ENCODE measurements at regions not wholly inside any gene's neighbourhood (a gene's known extent, or its start where the extent isn't known, plus 50 kb on each side); places are given as distances from the start of the nearest gene placed in this dataset.
"Not testable (repeated sequence)": the region's sequence is repeated elsewhere in the genome, so short reads cannot be mapped to it uniquely, and the experiment has no call there.

GRCh38 chr10:44742248-44742647 lies 168.9 kb upstream of the TMEM72 start:
- no peak for DNase-seq (ENCODE audit: low read depth in 2 of 2)

GRCh38 chr10:44743535-44743934 lies 167.6 kb upstream of the TMEM72 start:
- no peak for DNase-seq (ENCODE audit: low read depth in 2 of 2)

DNA sequence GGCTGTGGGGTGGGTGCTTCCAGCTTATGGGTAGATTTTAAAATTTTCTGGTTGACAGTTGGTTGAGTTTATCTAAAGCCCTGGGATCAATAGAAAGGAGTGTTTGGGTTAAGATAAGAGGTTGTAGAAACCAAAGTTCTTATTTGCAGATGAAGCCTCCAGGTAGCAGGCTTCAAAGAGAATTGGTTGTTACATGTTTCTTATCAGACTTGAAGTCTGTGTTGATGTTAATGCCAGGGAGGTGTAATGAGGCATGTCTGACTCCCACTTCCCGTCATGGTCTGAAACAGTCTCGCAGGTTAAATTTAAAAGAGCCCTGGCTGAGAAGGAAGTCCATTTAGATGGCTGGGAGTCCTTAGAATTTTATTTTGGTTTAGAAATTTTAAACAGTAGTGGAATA lies 165.2 kb upstream of the TMEM72 start:
- no peak for DNase-seq (ENCODE audit: low read depth in 2 of 2)

- no peak for DNase-seq (ENCODE audit: low read depth in 2 of 2)
Measured at GRCh38 chr10:44747593-44748172, 163.5 kb upstream of the TMEM72 start.

GRCh38 chr10:44749151-44749550 lies 162.0 kb upstream of the TMEM72 start:
- DNase-seq (ENCODE audit: low read depth in 2 of 2), result no peak

DNA sequence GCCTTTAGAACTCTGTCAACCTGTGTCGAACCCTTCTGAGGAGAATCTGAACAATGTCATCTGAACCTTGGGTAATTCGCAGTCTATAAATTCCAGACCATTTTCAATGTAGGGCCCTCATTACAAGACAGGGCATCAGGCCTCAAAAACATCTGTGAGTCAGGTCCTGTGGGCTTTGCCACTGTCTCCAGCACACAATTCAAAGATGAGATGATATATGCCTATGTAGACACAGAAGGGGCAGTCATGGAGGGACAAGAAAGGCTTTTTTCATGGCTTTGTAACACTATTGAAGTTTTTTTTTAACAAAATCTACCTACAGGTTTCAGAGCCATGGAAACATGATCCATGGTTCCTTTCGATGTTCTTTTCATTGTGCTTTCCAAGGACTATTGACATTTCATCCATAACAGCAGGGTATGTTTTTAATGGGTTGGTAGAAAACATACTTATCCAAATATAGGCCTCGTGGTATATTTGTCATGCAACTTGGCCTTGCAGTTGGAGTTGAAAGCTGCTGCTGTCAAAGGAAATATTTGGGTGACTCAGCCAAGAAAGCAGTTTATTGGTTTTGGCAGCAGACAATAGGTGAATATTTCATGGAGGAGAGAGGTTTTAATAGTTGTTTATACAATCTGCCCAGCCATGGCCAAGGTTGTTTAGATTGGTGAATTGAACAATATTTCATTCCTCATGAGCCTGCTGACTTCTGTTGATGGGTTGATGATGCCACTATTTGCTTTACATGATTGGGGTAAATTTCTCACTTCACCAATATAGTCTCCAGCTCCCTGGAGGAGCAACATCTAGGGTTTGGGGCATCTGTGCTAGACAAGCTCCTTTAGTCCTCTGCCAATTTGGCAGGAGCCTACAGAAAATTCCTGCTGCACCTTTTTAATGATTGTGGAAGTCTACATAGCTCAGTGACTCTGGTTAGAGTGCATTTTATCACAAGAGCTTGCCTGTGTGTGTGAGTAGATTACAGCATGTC lies 158.4 kb upstream of the TMEM72 start:
- no peak for DNase-seq (ENCODE audit: low read depth in 2 of 2)

GRCh38 chr10:44754355-44754754 lies 156.8 kb upstream of the TMEM72 start:
- not testable (repeated sequence) for DNase-seq (ENCODE audit: low read depth in 2 of 2)

GRCh38 chr10:44755481-44755880 lies 155.7 kb upstream of the TMEM72 start:
- DNase-seq (ENCODE audit: low read depth in 2 of 2), result no peak

GRCh38 chr10:44756216-44756615 lies 154.9 kb upstream of the TMEM72 start:
- DNase-seq (ENCODE audit: low read depth in 2 of 2), result no peak

- DNase-seq (ENCODE audit: low read depth in 2 of 2), result no peak
Measured at GRCh38 chr10:44757551-44758205, 153.5 kb upstream of the TMEM72 start.

DNA sequence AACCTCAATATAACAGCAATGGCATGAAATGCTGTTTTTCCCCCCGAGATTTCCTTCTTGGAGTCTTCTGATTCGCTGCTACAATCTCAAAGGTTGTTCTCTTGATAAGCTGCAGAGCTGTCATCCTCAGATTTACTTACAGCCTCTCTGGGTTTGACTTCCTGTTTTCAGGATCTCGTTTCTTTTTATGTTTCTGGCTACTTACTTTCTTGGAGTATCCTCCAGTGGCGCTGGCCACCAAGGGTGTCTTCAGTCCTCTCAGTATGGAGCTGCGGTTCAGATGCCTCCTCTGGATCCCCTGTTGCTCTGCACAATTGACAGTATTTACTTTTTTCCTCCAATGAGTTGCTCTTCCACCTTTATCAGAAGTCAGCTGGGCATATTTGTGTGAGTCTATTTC lies 152.0 kb upstream of the TMEM72 start:
- DNase-seq (ENCODE audit: low read depth in 2 of 2), result no peak

DNA sequence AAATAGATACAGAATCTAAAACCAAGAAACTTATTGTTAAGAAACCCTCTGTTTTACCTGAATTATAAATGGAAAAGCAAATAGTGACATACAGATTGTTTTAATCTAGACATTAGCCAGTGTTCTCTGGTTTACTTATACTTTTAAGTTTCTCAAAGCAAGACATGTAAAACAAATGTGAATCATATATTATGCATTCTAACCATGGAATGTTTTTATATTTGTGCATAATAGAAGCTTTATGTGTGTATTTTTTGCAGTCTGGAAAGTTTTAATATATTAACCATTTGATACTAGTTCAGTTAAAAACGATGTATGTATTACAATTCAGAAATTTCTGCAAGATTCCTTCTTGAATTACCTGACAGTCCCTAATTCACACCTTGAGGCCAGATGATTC lies 150.6 kb upstream of the TMEM72 start:
- DNase-seq (ENCODE audit: low read depth in 2 of 2), result no peak

DNA sequence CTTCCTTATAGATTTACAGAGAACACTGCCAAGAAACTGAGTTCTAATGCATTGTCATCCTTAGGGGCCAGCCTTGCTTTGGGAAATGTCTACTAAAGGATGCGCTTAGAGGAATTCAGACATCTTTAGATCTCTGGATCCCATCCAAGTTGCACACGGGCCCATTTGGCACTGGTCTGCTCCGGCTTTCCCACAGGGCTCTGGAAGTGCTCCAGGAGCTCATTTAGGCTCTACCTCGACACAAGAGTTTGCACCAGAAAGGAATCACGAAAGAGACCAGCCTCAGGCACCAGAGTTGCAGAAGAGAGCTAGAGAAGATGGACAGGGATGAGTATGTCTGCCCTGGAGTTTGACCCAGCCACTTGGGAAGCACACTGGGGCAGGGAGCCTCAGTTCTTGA lies 150.1 kb upstream of the TMEM72 start:
- DNase-seq (ENCODE audit: low read depth in 2 of 2), result no peak

DNA sequence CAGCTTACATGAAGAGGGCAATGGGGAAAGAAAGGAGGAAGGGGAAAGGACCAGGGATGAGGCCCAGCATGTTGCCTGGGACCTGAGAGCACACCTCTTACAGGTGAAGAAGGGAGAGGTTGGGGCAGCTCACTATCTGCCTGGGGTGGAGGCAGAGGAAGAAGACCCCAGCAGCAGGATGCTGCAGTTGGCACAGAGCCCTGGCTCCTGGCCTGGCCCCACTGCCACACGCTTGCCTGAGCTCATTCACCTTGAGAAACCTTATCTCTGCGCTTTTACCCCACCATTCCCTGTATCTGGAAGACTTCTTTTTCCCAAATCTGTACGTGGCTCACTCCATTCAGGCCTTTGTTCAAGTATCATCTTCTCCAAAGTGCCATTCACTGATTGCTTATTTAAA lies 147.8 kb upstream of the TMEM72 start:
- no peak for DNase-seq (ENCODE audit: low read depth in 2 of 2)

DNA sequence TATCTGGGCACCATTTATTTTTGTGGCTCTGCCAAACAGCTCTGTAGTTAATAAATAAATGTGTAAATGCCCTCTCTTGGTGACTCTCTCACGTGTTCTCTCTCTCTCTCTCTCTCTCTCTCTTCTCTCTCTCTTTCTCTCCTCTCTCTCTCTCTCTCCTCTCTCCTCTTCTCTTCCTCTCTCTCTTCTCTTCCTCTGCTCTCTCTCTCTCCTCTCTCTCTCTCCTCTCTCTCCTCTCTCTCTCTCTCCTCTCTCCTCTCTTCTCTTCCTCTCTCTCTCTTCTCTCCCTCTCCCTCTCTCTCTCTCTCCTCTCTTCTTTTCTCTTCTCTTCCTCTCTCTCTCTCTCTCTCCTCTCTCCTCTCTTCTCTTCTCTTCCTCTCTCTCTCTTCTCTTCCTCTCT lies 145.8 kb upstream of the TMEM72 start:
- no peak for DNase-seq (ENCODE audit: low read depth in 2 of 2)

- DNase-seq (ENCODE audit: low read depth in 2 of 2), result no peak
Measured at GRCh38 chr10:44766631-44767030, 144.5 kb upstream of the TMEM72 start.

- no peak for DNase-seq (ENCODE audit: low read depth in 2 of 2)
Measured at GRCh38 chr10:44769450-44769849, 141.7 kb upstream of the TMEM72 start.

DNA sequence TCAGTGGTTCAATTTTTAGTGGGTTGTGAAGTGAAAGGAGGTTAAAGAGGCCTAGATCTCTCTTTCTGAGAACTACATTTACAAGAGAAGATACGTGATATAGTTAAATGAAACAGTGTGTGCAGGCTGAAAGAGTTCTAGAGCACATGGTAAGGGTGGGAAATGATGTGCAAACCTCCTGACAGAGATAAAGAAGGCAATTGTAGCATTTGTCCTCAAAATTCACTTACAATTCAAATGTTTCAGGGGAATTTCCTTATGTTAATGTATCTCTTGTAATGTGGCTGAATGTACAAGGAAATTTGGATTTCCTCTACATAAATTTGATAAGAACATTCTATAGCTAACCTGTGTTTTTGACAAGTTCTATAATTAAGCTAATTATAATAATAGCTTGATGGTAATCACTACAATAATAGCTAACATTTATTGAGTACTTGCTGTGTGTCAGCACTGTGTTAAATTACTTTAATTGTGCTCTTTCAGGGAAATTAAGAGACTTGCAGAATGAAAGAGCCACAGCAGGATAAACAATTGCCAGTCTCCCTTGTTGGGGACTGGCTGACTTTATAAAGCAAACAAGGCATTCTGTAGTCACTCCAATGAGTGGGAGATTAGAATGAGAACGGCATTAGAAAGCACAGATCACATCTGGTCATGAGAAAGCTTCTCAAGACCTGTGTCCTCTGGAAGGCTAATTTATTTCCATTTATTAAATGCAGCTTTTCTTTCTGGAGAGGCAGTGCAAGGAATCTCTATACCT lies 139.7 kb upstream of the TMEM72 start:
- no peak for DNase-seq (ENCODE audit: low read depth in 2 of 2)

DNA sequence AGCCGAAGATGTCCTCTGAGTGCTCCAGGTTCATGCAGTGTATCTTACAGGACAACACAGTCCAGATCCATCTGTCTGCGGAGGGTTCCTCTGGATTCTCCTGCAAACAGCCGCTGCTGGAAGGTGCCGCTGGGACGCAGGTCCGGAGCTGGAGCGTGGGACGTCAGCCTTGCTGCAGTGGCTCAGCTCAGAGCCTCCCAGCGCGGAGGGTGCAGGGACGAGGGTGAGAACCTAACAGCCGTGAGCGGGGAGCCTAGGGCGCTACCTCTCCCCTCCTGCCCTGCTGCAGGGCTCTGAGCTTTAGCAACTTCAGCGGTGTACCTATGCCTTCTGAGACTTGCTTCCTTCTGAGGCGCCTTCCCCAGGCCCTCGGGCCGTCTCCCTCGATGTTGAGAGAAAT lies 137.6 kb upstream of the TMEM72 start:
- no peak for DNase-seq (ENCODE audit: low read depth in 2 of 2)

- no peak for DNase-seq (ENCODE audit: low read depth in 2 of 2)
Measured at GRCh38 chr10:44774676-44775401, 136.3 kb upstream of the TMEM72 start.

GRCh38 chr10:44775402-44775741 lies 135.8 kb upstream of the TMEM72 start:
- DNase-seq (ENCODE audit: low read depth in 2 of 2), result no peak

All from stimulated activated CD8-positive, alpha-beta memory T cell treated with anti-CD3 and anti-CD28 coated beads, Interleukin-15, amount 100 ng/mL, for 48 hours (primary cell).